Activated gamma-delta T cell (primary cell): ENCODE measurements at regions not wholly inside any gene's neighbourhood (a gene's known extent, or its start where the extent isn't known, plus 50 kb on each side); places are given as distances from the start of the nearest gene placed in this dataset.
"Not testable (repeated sequence)": the region's sequence is repeated elsewhere in the genome, so short reads cannot be mapped to it uniquely, and the experiment has no call there.

ENCODE experiments used
- DNase-seq: peaks from one replicate; lab custom pipeline; 2025; lab: John Stamatoyannopoulos, UW

GRCh38 chr15:38614621-38615020, 50.0 kb upstream of the RASGRP1 start:
- DNase-seq = no peak

- no peak for DNase-seq
Observed at GRCh38 chr15:38617831-38618230, 53.2 kb upstream of the RASGRP1 start.

- no peak for DNase-seq
Observed at GRCh38 chr15:38618242-38618955, 53.8 kb upstream of the RASGRP1 start.

- no peak for DNase-seq
Observed at GRCh38 chr15:38620098-38620497, 55.5 kb upstream of the RASGRP1 start.

- DNase-seq = no peak
Observed at GRCh38 chr15:38620851-38621594, 56.4 kb upstream of the RASGRP1 start.

GRCh38 chr15:38622304-38622703, 57.7 kb upstream of the RASGRP1 start:
- no peak for DNase-seq

GRCh38 chr15:38622908-38623307, 58.3 kb upstream of the RASGRP1 start:
- no peak for DNase-seq

- DNase-seq = no peak
Observed at GRCh38 chr15:38623744-38624143, 59.1 kb upstream of the RASGRP1 start.

- no peak for DNase-seq
Observed at GRCh38 chr15:38624244-38625205, 59.9 kb upstream of the RASGRP1 start.

GRCh38 chr15:38625886-38626285, 61.3 kb upstream of the RASGRP1 start:
- no peak for DNase-seq

GRCh38 chr15:38626443-38627050, 61.9 kb upstream of the RASGRP1 start:
- DNase-seq = no peak

GRCh38 chr15:38627689-38628277, 63.2 kb upstream of the RASGRP1 start:
- no peak for DNase-seq

GRCh38 chr15:38631119-38632075, 66.8 kb upstream of the RASGRP1 start:
- no peak for DNase-seq

GRCh38 chr15:38635170-38635569, 70.6 kb upstream of the RASGRP1 start:
- no peak for DNase-seq

GRCh38 chr15:38636597-38636996, 72.0 kb upstream of the RASGRP1 start:
- no peak for DNase-seq

GRCh38 chr15:38638126-38638525, 73.5 kb upstream of the RASGRP1 start:
- no peak for DNase-seq

- DNase-seq = no peak
Observed at GRCh38 chr15:38638811-38639210, 74.2 kb upstream of the RASGRP1 start.

- DNase-seq = no peak
Observed at GRCh38 chr15:38642689-38643270, 78.2 kb upstream of the RASGRP1 start.

- DNase-seq = not testable (repeated sequence)
Observed at GRCh38 chr15:38644353-38644752, 79.7 kb upstream of the RASGRP1 start.

GRCh38 chr15:38646716-38647115, 82.1 kb upstream of the RASGRP1 start:
- DNase-seq = no peak
